Cerebellar nuclear complex (tissue), 1 donor: ENCODE measurements at regions not wholly inside any gene's neighbourhood (a gene's known extent, or its start where the extent isn't known, plus 50 kb on each side); places are given as distances from the start of the nearest gene placed in this dataset.
"Not testable (repeated sequence)": the region's sequence is repeated elsewhere in the genome, so short reads cannot be mapped to it uniquely, and the experiment has no call there.

Experiments
- DNase-seq, 2 experiments: peaks; one replicate each; lab custom pipeline; 2025; lab: John Stamatoyannopoulos, UW

GRCh38 chr1:233435622-233436021 lies 108.1 kb downstream of the MAP3K21 start:
- DNase-seq: no peak

GRCh38 chr1:233439721-233440120 lies 112.2 kb downstream of the MAP3K21 start:
- DNase-seq: no peak

DNA sequence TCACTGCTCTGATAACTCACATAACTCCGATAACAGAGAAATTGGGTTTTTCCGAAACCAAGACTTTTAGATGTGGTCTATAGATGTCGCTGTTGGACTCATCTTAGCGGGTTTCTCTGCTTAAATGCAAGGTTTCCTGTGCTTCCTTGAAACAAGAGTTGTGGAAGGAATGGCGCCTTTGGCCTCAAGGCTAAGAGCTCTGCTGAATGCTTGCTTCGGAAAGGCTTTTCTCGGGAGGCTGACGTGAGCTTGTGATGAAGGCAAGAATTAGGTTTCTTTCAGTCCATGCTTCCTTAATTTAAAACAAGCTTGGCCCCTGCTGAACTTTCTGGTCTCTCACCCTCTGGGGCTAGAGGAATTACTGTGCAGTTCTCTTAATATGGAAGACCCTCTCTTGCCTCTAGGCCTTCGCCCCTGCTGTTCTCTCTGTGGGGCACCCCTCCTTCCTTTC lies 113.5 kb downstream of the MAP3K21 start:
- peak in 1 of 2 experiments; percentile 62 for DNase-seq

GRCh38 chr1:233442026-233442780 lies 114.7 kb downstream of the MAP3K21 start:
- peak in 1 of 2 experiments; percentile 22 for DNase-seq

GRCh38 chr1:233443040-233443760 lies 115.7 kb downstream of the MAP3K21 start:
- peak in 1 of 2 experiments; percentile 7 for DNase-seq

DNA sequence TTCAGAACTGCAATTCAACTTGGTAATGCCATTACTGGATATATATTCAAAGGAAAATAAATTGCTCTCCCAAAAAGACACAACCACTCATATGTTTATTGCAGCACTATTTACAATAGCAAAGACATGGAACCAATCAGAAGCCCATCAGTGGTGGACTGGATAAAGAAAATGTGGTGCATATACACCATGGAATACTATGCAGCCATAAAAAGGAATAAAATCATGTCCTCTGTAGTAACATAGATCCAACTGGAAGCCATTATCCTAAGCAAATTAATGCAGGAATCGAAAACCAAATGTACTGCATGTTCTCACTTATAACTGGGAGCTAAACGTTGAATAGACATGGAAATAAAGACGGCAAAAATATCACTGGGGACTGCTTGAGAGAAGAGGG lies 117.0 kb downstream of the MAP3K21 start:
- DNase-seq: no peak

GRCh38 chr1:233445737-233446136 lies 118.2 kb downstream of the MAP3K21 start:
- no peak for DNase-seq

- no peak for DNase-seq
Measured at GRCh38 chr1:233446935-233447334, 119.4 kb downstream of the MAP3K21 start.

GRCh38 chr1:233448109-233448689 lies 120.7 kb downstream of the MAP3K21 start:
- DNase-seq: no peak

GRCh38 chr1:233452724-233453123 lies 125.2 kb downstream of the MAP3K21 start:
- DNase-seq: no peak

- no peak for DNase-seq
Measured at GRCh38 chr1:233453433-233454200, 126.1 kb downstream of the MAP3K21 start.

DNA sequence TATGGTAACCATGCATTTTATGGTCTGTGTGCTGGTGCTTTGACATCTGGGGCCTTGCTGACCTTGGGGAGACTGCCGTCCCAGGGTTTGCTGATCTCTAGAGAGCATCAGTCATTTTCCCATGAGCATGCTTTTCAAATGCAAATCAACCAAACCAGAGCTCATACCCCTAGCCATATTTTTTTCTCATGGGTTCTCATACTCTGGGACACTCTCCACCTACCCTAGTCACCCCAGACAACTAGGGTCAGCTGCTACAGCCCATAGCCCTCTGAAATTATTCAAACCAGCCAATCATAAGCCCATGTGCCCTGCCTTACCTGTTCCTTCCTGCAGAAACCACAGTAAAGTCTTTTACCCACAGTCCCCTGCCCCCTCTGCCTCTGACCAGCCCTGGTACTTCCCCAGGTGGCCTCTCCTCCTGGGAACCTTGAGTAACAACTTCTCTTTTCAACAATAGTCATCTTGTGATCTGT lies 132.0 kb downstream of the MAP3K21 start:
- DNase-seq: no peak

DNA sequence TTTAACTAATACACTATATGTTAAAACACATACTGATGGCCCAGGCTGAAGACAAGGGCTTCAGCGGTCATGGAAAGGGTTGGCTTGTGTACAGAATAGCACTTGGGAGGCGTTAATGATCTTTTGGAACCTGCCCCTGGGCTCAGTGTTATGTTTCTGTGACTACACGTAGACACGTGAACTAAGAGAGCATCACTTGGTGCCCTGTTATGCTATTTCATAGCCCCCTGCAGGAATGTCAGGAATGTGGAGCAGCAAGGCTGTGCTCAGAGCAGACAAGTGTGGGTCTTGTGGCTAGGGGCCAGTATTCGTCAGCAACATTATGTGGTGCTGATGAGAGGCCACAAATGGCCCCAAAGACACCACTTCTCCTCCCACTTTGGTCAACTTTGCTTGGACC lies 132.4 kb downstream of the MAP3K21 start:
- DNase-seq: no peak

DNA sequence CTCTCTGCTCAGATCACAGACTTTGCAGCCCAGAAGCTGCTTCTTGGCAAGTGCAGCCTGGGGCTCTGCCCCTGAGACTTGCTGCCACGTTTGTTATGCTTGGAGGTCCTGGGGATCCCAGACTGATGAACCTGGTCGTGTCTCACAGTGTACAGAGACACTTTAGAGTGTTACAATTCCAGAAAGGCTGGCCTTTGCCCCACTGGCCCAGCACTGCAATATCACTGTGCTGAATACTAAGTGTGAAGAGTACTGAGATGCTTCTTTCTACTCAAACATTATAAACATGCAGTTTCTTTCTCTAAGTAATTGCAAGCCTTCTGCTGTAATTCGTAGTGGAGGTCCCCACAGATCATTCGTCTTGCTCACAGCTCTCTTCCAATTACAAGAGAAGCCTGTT lies 133.2 kb downstream of the MAP3K21 start:
- DNase-seq: no peak

DNA sequence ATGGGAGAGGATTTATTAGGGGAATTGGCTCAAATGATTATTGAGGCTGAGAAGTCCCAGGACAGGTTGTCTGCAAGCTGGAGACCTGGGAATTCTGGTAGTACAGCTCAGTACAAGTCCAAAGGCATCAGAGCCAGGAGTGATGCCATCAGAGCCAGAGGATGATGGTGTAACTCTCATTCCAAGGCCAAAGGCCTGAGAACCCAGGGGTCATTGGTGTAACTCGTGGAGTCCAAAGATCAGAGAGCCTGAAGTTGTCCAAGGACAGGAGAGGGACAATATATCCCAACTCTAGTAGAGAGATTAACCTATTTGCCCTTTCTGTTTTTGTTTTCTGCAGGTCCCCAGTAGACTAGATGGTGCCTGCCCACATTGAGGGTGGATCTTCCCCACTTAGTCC lies 134.3 kb downstream of the MAP3K21 start:
- no peak for DNase-seq

GRCh38 chr1:233463333-233463732 lies 135.8 kb downstream of the MAP3K21 start:
- no peak for DNase-seq

DNA sequence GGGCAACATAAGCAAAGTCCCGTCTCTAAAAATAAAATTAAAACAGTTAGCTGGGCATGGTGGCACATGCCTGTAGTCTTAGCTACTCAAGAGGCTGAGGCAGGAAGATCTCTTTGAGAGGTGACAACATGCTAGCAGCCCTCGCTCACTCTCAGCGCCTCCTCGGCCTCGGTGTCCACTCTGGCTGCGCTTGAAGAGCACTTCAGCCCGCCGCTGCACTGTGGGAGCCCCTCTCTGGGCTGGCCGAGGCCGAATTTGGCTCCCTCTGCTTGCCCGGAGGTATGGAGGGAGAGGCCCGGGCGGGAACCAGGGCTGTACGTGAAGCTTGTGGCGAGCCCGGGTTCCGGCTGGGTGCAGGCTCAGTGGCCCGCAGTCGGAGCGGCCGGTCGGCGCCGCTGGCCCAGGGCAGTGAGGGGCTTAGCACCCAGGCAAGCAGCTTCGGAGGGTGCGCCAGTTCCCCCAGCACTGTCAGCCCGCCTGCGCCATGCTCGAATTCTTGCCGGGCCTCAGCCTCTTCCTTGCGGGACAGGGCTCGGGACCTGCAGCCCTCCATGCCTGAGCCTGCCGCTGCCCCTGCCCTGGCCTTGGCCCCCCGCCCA lies 138.3 kb downstream of the MAP3K21 start:
- DNase-seq: no peak

DNA sequence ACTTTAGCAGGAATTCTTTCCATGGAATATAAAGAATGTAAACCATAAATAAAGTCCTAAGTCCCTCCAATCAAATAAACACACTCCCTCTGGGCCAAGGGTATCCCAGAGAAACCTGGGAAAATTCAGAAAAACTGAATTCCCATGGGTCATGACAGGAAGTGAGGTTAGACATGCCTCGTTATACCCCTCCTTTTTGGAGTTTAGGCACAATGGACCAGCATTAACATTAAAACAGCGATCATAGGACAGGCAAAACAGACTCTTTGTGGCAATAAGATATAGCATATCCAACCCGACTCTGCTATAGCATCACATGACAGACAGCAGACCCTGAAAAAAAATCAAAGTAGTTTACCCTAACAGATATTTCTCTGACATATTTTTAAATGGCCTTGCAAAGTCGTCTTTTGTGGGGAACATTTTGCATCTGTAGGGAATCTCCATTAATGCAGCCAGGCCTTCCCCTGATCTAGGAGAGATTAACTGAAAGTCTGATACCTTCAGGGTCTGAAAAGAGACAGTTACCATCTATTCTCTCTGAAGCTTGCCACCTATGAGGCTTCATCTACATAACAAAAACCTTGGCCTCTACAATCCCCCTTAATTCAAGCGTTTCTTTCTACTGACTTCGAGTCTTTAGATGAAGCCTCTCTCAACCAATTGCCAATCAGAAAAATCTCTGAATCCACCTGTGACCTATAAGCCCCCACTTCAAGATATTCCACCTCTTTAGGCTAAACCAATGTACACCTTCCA lies 143.0 kb upstream of the KCNK1 start:
- DNase-seq: no peak

GRCh38 chr1:233471851-233472250 lies 142.1 kb upstream of the KCNK1 start:
- not testable (repeated sequence) for DNase-seq

GRCh38 chr1:233472796-233473195 lies 141.1 kb upstream of the KCNK1 start:
- not testable (repeated sequence) for DNase-seq
